ENCODE measurements at regions not wholly inside any gene's neighbourhood (a gene's known extent, or its start where the extent isn't known, plus 50 kb on each side); places are given as distances from the start of the nearest gene placed in this dataset.
"Not testable (repeated sequence)": the region's sequence is repeated elsewhere in the genome, so short reads cannot be mapped to it uniquely, and the experiment has no call there.

GRCh38 chr1:228839656-228840055 is 104.4 kb downstream of the RHOU start:
- DNase-seq (ENCODE audit: low read depth, low spot score): no peak
- peaks cover 12% of the 10 kb centered on the region for H3K4me1 ChIP-seq (ENCODE audit: insufficient read depth, insufficient read length)
- no peak for TF ChIP-seq YY1 (IDR thresholded peaks at IDR 0.05; ENCODE audit: insufficient read depth, insufficient read length)
- TF ChIP-seq ZNF274 (IDR thresholded peaks at IDR 0.05; ENCODE audit: low read depth, low read length): no peak
- no peak for TF ChIP-seq SUZ12 (IDR thresholded peaks at IDR 0.05; ENCODE audit: extremely low read depth, insufficient read depth, insufficient read length)
- no peaks in the 10 kb centered on the region for H3K36me3 ChIP-seq (ENCODE audit: insufficient read depth, insufficient read length, low read length)
- no peak overlapping the region for H3K4me3 ChIP-seq (ENCODE audit: insufficient read length, low read depth)
- H3K9ac ChIP-seq (ENCODE audit: insufficient read length, low read depth): no peak overlapping the region
- H3K9me3 ChIP-seq (ENCODE audit: insufficient read depth, low read length): peaks cover 14% of the 10 kb centered on the region
- no peaks in the 10 kb centered on the region for H3K27me3 ChIP-seq (ENCODE audit: insufficient read depth, insufficient read length)

GRCh38 chr1:228841632-228842031 is 106.4 kb downstream of the RHOU start:
- Histone ChIP-seq H3K9ac (ENCODE audit: insufficient read length, low read depth) (no peak overlapping the region), H3K4me1 (ENCODE audit: insufficient read depth, insufficient read length) (peaks cover 12% of the 10 kb centered on the region), H3K4me3 (ENCODE audit: insufficient read length, low read depth) (no peak overlapping the region), H3K27me3 (ENCODE audit: insufficient read depth, insufficient read length) (no peaks in the 10 kb centered on the region), H3K36me3 (ENCODE audit: insufficient read depth, insufficient read length, low read length) (no peaks in the 10 kb centered on the region), H3K9me3 (ENCODE audit: insufficient read depth, low read length) (peaks cover 14% of the 10 kb centered on the region)
- DNase-seq (ENCODE audit: low read depth, low spot score): no peak
- no peak for TF ChIP-seq YY1 (IDR thresholded peaks at IDR 0.05; ENCODE audit: insufficient read depth, insufficient read length)

GRCh38 chr1:228842094-228842775 is 107.0 kb downstream of the RHOU start:
- Histone ChIP-seq H3K27me3 (ENCODE audit: insufficient read depth, insufficient read length) (peaks cover 3% of the 10 kb centered on the region), H3K9me3 (ENCODE audit: insufficient read depth, low read length) (peaks cover 14% of the 10 kb centered on the region), H3K4me1 (ENCODE audit: insufficient read depth, insufficient read length) (peaks cover 12% of the 10 kb centered on the region), H3K4me3 (ENCODE audit: insufficient read length, low read depth) (no peak overlapping the region), H3K36me3 (ENCODE audit: insufficient read depth, insufficient read length, low read length) (no peaks in the 10 kb centered on the region), H3K9ac (ENCODE audit: insufficient read length, low read depth) (no peak overlapping the region)
- TF ChIP-seq YY1 (IDR thresholded peaks at IDR 0.05; ENCODE audit: insufficient read depth, insufficient read length) (no peak), ZNF274 (IDR thresholded peaks at IDR 0.05; ENCODE audit: low read depth, low read length) (no peak), SUZ12 (IDR thresholded peaks at IDR 0.05; ENCODE audit: extremely low read depth, insufficient read depth, insufficient read length) (no peak)
- DNase-seq (ENCODE audit: low read depth, low spot score): peak; percentile 65

GRCh38 chr1:228845101-228845500 is 109.8 kb downstream of the RHOU start:
- H3K4me1 ChIP-seq (ENCODE audit: insufficient read depth, insufficient read length): peaks cover 3% of the 10 kb centered on the region
- no peak for DNase-seq (ENCODE audit: low read depth, low spot score)
- TF ChIP-seq ZNF274 (IDR thresholded peaks at IDR 0.05; ENCODE audit: low read depth, low read length) (no peak), YY1 (IDR thresholded peaks at IDR 0.05; ENCODE audit: insufficient read depth, insufficient read length) (no peak), SUZ12 (IDR thresholded peaks at IDR 0.05; ENCODE audit: extremely low read depth, insufficient read depth, insufficient read length) (no peak)
- H3K4me3 ChIP-seq (ENCODE audit: insufficient read length, low read depth): no peak overlapping the region
- H3K36me3 ChIP-seq (ENCODE audit: insufficient read depth, insufficient read length, low read length): no peaks in the 10 kb centered on the region
- peaks cover 3% of the 10 kb centered on the region for H3K27me3 ChIP-seq (ENCODE audit: insufficient read depth, insufficient read length)
- peaks cover 14% of the 10 kb centered on the region for H3K9me3 ChIP-seq (ENCODE audit: insufficient read depth, low read length)
- no peak overlapping the region for H3K9ac ChIP-seq (ENCODE audit: insufficient read length, low read depth)

- H3K9me3 ChIP-seq (ENCODE audit: insufficient read depth, low read length): peaks cover 22% of the 10 kb centered on the region
- H3K4me3 ChIP-seq (ENCODE audit: insufficient read length, low read depth): no peak overlapping the region
- peaks cover 10% of the 10 kb centered on the region for H3K27me3 ChIP-seq (ENCODE audit: insufficient read depth, insufficient read length)
- TF ChIP-seq SUZ12 (IDR thresholded peaks at IDR 0.05; ENCODE audit: extremely low read depth, insufficient read depth, insufficient read length): no peak
- TF ChIP-seq ZNF274 (IDR thresholded peaks at IDR 0.05; ENCODE audit: low read depth, low read length): no peak
- no peak for TF ChIP-seq YY1 (IDR thresholded peaks at IDR 0.05; ENCODE audit: insufficient read depth, insufficient read length)
- DNase-seq (ENCODE audit: low read depth, low spot score): no peak
- no peaks in the 10 kb centered on the region for H3K36me3 ChIP-seq (ENCODE audit: insufficient read depth, insufficient read length, low read length)
- peaks cover 3% of the 10 kb centered on the region for H3K4me1 ChIP-seq (ENCODE audit: insufficient read depth, insufficient read length)
- H3K9ac ChIP-seq (ENCODE audit: insufficient read length, low read depth): no peak overlapping the region
Observed at GRCh38 chr1:228846952-228847351, 111.7 kb downstream of the RHOU start.

- not testable (repeated sequence) for H3K4me1 ChIP-seq (ENCODE audit: insufficient read depth, insufficient read length); DNase-seq (ENCODE audit: low read depth, low spot score); H3K27me3 ChIP-seq (ENCODE audit: insufficient read depth, insufficient read length); H3K4me3 ChIP-seq (ENCODE audit: insufficient read length, low read depth); H3K36me3 ChIP-seq (ENCODE audit: insufficient read depth, insufficient read length, low read length); H3K9ac ChIP-seq (ENCODE audit: insufficient read length, low read depth)
- peaks cover 19% of the 10 kb centered on the region for H3K9me3 ChIP-seq (ENCODE audit: insufficient read depth, low read length)
Observed at GRCh38 chr1:228847451-228847850, 112.2 kb downstream of the RHOU start.

- Histone ChIP-seq H3K27me3 (ENCODE audit: insufficient read depth, insufficient read length) (peaks cover 10% of the 10 kb centered on the region), H3K9ac (ENCODE audit: insufficient read length, low read depth) (no peak overlapping the region), H3K4me3 (ENCODE audit: insufficient read length, low read depth) (no peak overlapping the region), H3K36me3 (ENCODE audit: insufficient read depth, insufficient read length, low read length) (no peaks in the 10 kb centered on the region), H3K9me3 (ENCODE audit: insufficient read depth, low read length) (peaks cover 12% of the 10 kb centered on the region; the same call in 1 of the 2 replicates), H3K4me1 (ENCODE audit: insufficient read depth, insufficient read length) (peaks cover 7% of the 10 kb centered on the region)
- no peak for TF ChIP-seq ZNF274 (IDR thresholded peaks at IDR 0.05; ENCODE audit: low read depth, low read length)
- no peak for TF ChIP-seq SUZ12 (IDR thresholded peaks at IDR 0.05; ENCODE audit: extremely low read depth, insufficient read depth, insufficient read length)
- TF ChIP-seq YY1 (IDR thresholded peaks at IDR 0.05; ENCODE audit: insufficient read depth, insufficient read length): no peak
- no peak for DNase-seq (ENCODE audit: low read depth, low spot score)
Observed at GRCh38 chr1:228848406-228848805, 113.1 kb downstream of the RHOU start.

Data from NT2/D1 (cell line).